Ishikawa (cell line): ENCODE measurements at regions not wholly inside any gene's neighbourhood (a gene's known extent, or its start where the extent isn't known, plus 50 kb on each side); places are given as distances from the start of the nearest gene placed in this dataset.

Experiments
- FOXM1 ChIP-seq: IDR thresholded peaks from 2 replicates; pipeline ENCODE4 v1.6.1; 2012; ENCODE audit warnings: low read depth, borderline replicate concordance
- RAD21 ChIP-seq: IDR thresholded peaks from 2 replicates; pipeline ENCODE4 v1.6.1; 2012; ENCODE audit warnings: low read depth
- TCF12 ChIP-seq: IDR thresholded peaks from 2 replicates; pipeline ENCODE4 v1.6.1; 2012; ENCODE audit warnings: low read depth
- TF ChIP-seq, protein P1 (sequence below): IDR thresholded peaks from 2 replicates; pipeline ENCODE4 v1.6.1; 2012; ENCODE audit warnings: low read depth, mild to moderate bottlenecking

DNA sequence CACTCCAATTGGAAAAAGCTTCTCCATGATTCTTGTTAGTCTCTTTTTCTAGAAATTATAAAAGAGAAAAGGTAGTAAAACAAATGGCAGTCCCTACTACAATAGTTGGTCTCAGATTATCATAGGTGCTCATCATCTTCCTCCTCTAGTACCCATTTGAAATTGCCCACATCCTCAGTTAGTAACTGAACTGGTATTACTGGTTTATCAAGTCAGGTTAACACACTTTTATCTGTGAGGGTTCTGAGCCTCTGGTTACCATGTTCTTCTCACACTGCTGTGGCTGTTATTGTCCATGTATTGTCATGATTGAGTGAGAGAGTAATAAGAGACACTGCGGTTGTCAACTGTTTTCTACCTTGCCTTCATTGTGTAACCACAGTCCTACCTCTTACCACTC lies 901.7 kb downstream of the TLE1 start:
- TF ChIP-seq RAD21 (no peak), FOXM1 (no peak), TCF12 (no peak)
- TF ChIP-seq, protein P1, sequence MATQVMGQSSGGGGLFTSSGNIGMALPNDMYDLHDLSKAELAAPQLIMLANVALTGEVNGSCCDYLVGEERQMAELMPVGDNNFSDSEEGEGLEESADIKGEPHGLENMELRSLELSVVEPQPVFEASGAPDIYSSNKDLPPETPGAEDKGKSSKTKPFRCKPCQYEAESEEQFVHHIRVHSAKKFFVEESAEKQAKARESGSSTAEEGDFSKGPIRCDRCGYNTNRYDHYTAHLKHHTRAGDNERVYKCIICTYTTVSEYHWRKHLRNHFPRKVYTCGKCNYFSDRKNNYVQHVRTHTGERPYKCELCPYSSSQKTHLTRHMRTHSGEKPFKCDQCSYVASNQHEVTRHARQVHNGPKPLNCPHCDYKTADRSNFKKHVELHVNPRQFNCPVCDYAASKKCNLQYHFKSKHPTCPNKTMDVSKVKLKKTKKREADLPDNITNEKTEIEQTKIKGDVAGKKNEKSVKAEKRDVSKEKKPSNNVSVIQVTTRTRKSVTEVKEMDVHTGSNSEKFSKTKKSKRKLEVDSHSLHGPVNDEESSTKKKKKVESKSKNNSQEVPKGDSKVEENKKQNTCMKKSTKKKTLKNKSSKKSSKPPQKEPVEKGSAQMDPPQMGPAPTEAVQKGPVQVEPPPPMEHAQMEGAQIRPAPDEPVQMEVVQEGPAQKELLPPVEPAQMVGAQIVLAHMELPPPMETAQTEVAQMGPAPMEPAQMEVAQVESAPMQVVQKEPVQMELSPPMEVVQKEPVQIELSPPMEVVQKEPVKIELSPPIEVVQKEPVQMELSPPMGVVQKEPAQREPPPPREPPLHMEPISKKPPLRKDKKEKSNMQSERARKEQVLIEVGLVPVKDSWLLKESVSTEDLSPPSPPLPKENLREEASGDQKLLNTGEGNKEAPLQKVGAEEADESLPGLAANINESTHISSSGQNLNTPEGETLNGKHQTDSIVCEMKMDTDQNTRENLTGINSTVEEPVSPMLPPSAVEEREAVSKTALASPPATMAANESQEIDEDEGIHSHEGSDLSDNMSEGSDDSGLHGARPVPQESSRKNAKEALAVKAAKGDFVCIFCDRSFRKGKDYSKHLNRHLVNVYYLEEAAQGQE = no peak
